CD8-positive, alpha-beta memory T cell (primary cell): ENCODE measurements at regions not wholly inside any gene's neighbourhood (a gene's known extent, or its start where the extent isn't known, plus 50 kb on each side); places are given as distances from the start of the nearest gene placed in this dataset.

Experiments used
- CTCF ChIA-PET: fragments of 350-600 bp; sonication (Branson Sonifier 250); formaldehyde crosslinking; loops from one replicate; lab custom pipeline; 2021; ENCODE audit warnings: antibody characterized with exemption; lab: Charles Lee
- POLR2A ChIA-PET: fragments of 350-600 bp; sonication (Branson Sonifier 250); formaldehyde crosslinking; loops from one replicate; lab custom pipeline; 2021; ENCODE audit warnings: antibody characterized with exemption; lab: Charles Lee
- DNase-seq, 5 donors: peaks; one replicate each; pipeline versions ENCODE4 v3.0.0 to v3.0.0-alpha.2; 2020 to 2022; ENCODE audit warnings: mixed read lengths in 1 of 5
- H3K27ac ChIP-seq: one replicate; pipeline ENCODE4 v1.7.0; 2013; ENCODE audit warnings: low read depth, mild to moderate bottlenecking, low read length, moderate library complexity
- H3K27me3 ChIP-seq: 2 replicates; pipeline ENCODE4 v1.7.0; 2013; ENCODE audit warnings: low read length, mild to moderate bottlenecking; ENCODE audit not compliant: insufficient read depth, poor library complexity, severe bottlenecking
- H3K36me3 ChIP-seq: 2 replicates; pipeline ENCODE4 v1.7.0; 2013; ENCODE audit warnings: mild to moderate bottlenecking, low read length, moderate library complexity; ENCODE audit not compliant: insufficient read depth
- H3K4me1 ChIP-seq: 2 replicates; pipeline ENCODE4 v1.7.0; 2013; ENCODE audit warnings: mild to moderate bottlenecking, low read length, moderate library complexity; ENCODE audit not compliant: insufficient read depth
- H3K4me3 ChIP-seq: 2 replicates; pipeline ENCODE4 v1.7.0; 2013; ENCODE audit warnings: mild to moderate bottlenecking, low read length
- H3K9me3 ChIP-seq: 2 replicates; pipeline ENCODE4 v1.7.0; 2013; ENCODE audit warnings: mild to moderate bottlenecking, low read length
- H3K27ac Mint-ChIP-seq, 8 donors: one replicate each; pipeline ENCODE4 v1.8.0; 2020 to 2021; ENCODE audit warnings: mixed read lengths in 8 of 8, mild to moderate bottlenecking in 6 of 8, inconsistent platforms in 3 of 8, moderate library complexity in 3 of 8
- H3K27me3 Mint-ChIP-seq, 2 donors: one replicate each; pipeline ENCODE4 v1.8.0; 2020 to 2021; ENCODE audit warnings: mixed read lengths in 2 of 2, mild to moderate bottlenecking in 1 of 2, moderate library complexity in 1 of 2
- H3K36me3 Mint-ChIP-seq, 3 donors: one replicate each; pipeline ENCODE4 v1.8.0; 2020 to 2021; ENCODE audit warnings: mixed read lengths in 3 of 3, inconsistent platforms in 1 of 3, mild to moderate bottlenecking in 1 of 3
- H3K4me1 Mint-ChIP-seq, 3 donors: one replicate each; pipeline ENCODE4 v1.8.0; 2020 to 2021; ENCODE audit warnings: mixed read lengths in 3 of 3, inconsistent platforms in 1 of 3, mild to moderate bottlenecking in 1 of 3
- H3K4me3 Mint-ChIP-seq, 7 donors: one replicate each; pipeline ENCODE4 v1.8.0; 2020 to 2021; ENCODE audit warnings: mixed read lengths in 7 of 7, mild to moderate bottlenecking in 6 of 7, moderate library complexity in 4 of 7, inconsistent platforms in 2 of 7
- H3K9me3 Mint-ChIP-seq, 5 donors: one replicate each; pipeline ENCODE4 v1.8.0; 2020 to 2022; ENCODE audit warnings: mixed read lengths in 5 of 5, mild to moderate bottlenecking in 3 of 5, moderate library complexity in 2 of 5, inconsistent platforms in 1 of 5

DNA sequence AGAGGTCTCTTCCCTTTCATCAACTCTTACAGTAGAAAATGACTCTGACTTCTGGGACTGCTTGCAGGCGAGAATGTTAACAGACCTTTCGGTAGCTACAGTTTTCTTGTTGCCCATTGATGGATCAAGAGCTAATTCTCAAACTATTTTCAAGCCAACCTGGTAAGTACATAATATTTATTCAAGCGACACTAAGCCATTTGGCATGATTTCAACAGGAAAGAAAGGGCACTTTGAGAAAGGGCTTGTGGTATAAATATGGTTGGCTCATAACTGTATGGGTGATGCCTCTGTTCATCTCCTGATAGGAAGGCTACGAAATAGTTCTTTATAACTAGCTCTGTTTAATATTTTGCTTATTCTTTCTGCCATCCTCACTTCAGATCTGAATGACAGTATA is 196.2 kb upstream of the CNTN4 start:
- no peaks in the 10 kb centered on the region for H3K9me3 ChIP-seq
- H3K4me3 Mint-ChIP-seq: no peak overlapping the region
- POLR2A ChIA-PET: no interaction called here
- no peak overlapping the region for H3K27ac Mint-ChIP-seq
- no peak overlapping the region for H3K4me3 ChIP-seq
- no peaks in the 10 kb centered on the region for H3K27me3 Mint-ChIP-seq
- H3K4me1 Mint-ChIP-seq: no peaks in the 10 kb centered on the region
- no peak for DNase-seq
- CTCF ChIA-PET: no interaction called here
- no peaks in the 10 kb centered on the region for H3K27me3 ChIP-seq
- no peaks in the 10 kb centered on the region for H3K4me1 ChIP-seq
- H3K36me3 ChIP-seq: no peaks in the 10 kb centered on the region
- peaks cover 1 to 13% (median 5%) of the 10 kb centered on the region in 5 donors for H3K9me3 Mint-ChIP-seq
- H3K27ac ChIP-seq: no peak overlapping the region
- H3K36me3 Mint-ChIP-seq: peaks cover 0 to 2% (median 0%) of the 10 kb centered on the region in 3 donors

DNA sequence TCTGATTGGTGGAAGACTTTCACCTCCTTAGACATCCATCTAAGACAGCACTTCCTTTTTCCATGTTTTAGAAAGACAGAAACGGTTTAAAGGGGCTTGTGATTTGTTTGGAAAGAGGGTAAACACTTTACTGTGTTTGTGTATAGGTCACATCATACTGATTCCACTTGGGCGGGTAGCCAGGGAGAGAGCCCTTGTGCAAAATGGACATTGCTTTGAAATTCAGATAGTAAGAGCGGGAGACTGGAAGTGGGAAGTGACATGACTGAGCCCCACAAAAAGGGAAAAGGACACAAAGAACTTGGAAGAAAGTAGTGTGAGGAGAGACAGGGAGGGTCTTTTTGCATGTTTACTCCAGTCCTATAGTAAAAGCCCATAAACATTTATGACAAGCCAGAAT is 195.6 kb upstream of the CNTN4 start:
- Histone ChIP-seq H3K4me3 (no peak overlapping the region), H3K36me3 (no peaks in the 10 kb centered on the region), H3K9me3 (no peaks in the 10 kb centered on the region), H3K27me3 (no peaks in the 10 kb centered on the region), H3K4me1 (no peaks in the 10 kb centered on the region), H3K27ac (no peak overlapping the region)
- POLR2A ChIA-PET: no interaction called here
- peaks cover 3 to 13% (median 5%) of the 10 kb centered on the region in 5 donors for H3K9me3 Mint-ChIP-seq
- no peak for DNase-seq
- H3K36me3 Mint-ChIP-seq: peaks cover 0 to 2% (median 0%) of the 10 kb centered on the region in 3 donors
- H3K4me1 Mint-ChIP-seq: no peaks in the 10 kb centered on the region
- CTCF ChIA-PET: no interaction called here
- no peaks in the 10 kb centered on the region for H3K27me3 Mint-ChIP-seq
- H3K4me3 Mint-ChIP-seq: no peak overlapping the region
- H3K27ac Mint-ChIP-seq: no peak overlapping the region

DNA sequence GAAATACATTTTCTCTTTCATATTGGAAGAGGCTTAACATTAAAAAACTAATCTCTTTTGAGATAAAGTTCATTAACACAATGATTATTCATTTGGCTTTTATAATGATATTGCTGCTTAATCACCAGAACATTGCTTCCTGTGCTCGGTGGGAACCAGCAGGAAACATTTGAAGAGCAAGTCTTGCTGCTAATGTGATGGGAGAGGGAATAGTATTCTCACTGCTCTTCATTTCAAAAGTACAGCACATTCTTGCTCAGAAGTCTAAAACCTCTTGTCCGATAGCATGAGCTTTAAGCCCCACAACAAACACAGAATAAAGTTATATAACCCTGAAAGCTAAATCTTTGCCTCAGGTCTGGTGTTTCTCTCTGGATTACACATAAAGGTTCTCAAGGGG is 190.8 kb upstream of the CNTN4 start:
- Mint-ChIP-seq H3K9me3 (peaks cover 2 to 12% (median 5%) of the 10 kb centered on the region in 5 donors), H3K36me3 (no peaks in the 10 kb centered on the region), H3K4me3 (no peak overlapping the region), H3K27me3 (no peaks in the 10 kb centered on the region), H3K4me1 (no peaks in the 10 kb centered on the region), H3K27ac (no peak overlapping the region)
- Histone ChIP-seq H3K27ac (no peak overlapping the region), H3K4me1 (no peaks in the 10 kb centered on the region), H3K9me3 (no peaks in the 10 kb centered on the region), H3K27me3 (no peaks in the 10 kb centered on the region), H3K36me3 (no peaks in the 10 kb centered on the region), H3K4me3 (no peak overlapping the region)
- DNase-seq: no peak
- ChIA-PET CTCF (no interaction called here), POLR2A (no interaction called here)

DNA sequence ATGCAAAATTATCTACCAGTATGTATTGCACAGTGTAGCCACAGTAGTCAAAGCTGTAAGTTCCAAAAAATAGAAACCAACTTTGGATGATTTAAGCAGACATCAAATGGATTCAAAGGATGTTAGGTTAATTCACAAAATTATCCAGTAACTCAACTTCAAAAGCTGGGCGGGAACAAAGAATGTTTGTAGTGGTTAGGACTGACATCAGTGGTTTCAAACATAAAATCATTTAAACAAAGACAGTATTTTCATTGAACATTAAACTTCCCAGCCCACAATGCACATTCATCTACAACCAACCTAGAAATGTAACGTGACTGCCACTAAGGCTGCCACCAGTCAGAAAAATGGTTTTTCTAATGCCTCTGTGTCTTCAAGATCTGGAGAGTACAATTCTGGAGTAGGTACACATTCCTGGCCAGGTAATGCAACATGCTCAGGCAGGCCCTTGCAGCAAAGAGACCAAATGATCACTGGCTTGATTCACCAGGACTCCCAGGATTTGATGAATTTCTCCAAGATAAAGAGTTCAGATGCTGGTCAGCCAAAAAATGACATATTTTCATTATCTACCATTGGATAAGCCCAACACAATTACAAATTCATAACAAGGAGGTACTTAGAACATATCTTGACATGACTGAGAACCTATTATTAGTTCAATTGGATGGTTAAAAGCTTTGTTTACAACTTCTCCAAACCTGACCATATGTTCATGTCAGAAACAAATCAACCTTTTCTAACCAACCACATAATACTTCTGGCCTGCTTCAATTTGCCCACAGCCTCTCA is 189.8 kb upstream of the CNTN4 start:
- no peak overlapping the region for H3K27ac Mint-ChIP-seq
- no peaks in the 10 kb centered on the region for H3K36me3 Mint-ChIP-seq
- H3K9me3 Mint-ChIP-seq: peaks cover 2 to 10% (median 5%) of the 10 kb centered on the region in 5 donors
- CTCF ChIA-PET: no interaction called here
- DNase-seq: no peak
- no peaks in the 10 kb centered on the region for H3K4me1 Mint-ChIP-seq
- Histone ChIP-seq H3K27ac (no peak overlapping the region), H3K36me3 (no peaks in the 10 kb centered on the region), H3K4me3 (no peak overlapping the region), H3K27me3 (no peaks in the 10 kb centered on the region), H3K9me3 (no peaks in the 10 kb centered on the region), H3K4me1 (no peaks in the 10 kb centered on the region)
- POLR2A ChIA-PET: no interaction called here
- H3K27me3 Mint-ChIP-seq: no peaks in the 10 kb centered on the region
- no peak overlapping the region for H3K4me3 Mint-ChIP-seq

DNA sequence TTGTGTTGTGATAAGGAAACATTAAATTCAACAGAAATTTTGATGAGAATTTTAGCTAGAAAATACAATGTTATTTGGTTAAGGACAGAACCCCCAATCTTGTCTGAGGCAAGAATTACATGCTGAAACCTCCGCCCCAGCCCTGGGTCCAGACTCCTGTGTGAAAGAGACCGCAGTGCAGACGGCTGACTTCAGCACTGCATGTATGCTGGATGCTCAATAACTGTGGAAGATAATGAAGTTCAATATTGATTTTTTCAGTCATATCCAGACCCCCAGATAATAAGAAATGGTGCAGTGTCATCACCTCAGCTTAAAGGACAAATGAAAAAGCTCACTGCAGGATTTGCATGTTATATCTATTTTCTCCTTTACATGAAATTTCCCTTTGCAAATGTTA is 188.3 kb upstream of the CNTN4 start:
- no peaks in the 10 kb centered on the region for H3K4me1 ChIP-seq
- POLR2A ChIA-PET: no interaction called here
- no peaks in the 10 kb centered on the region for H3K36me3 ChIP-seq
- CTCF ChIA-PET: no interaction called here
- no peaks in the 10 kb centered on the region for H3K27me3 ChIP-seq
- no peak overlapping the region for H3K4me3 Mint-ChIP-seq
- no peaks in the 10 kb centered on the region for H3K9me3 ChIP-seq
- H3K4me1 Mint-ChIP-seq: no peaks in the 10 kb centered on the region
- no peak overlapping the region for H3K27ac ChIP-seq
- H3K9me3 Mint-ChIP-seq: peaks cover 2 to 10% (median 6%) of the 10 kb centered on the region in 5 donors
- no peak overlapping the region for H3K27ac Mint-ChIP-seq
- DNase-seq: no peak
- H3K4me3 ChIP-seq: no peak overlapping the region
- H3K36me3 Mint-ChIP-seq: no peaks in the 10 kb centered on the region
- H3K27me3 Mint-ChIP-seq: no peaks in the 10 kb centered on the region

DNA sequence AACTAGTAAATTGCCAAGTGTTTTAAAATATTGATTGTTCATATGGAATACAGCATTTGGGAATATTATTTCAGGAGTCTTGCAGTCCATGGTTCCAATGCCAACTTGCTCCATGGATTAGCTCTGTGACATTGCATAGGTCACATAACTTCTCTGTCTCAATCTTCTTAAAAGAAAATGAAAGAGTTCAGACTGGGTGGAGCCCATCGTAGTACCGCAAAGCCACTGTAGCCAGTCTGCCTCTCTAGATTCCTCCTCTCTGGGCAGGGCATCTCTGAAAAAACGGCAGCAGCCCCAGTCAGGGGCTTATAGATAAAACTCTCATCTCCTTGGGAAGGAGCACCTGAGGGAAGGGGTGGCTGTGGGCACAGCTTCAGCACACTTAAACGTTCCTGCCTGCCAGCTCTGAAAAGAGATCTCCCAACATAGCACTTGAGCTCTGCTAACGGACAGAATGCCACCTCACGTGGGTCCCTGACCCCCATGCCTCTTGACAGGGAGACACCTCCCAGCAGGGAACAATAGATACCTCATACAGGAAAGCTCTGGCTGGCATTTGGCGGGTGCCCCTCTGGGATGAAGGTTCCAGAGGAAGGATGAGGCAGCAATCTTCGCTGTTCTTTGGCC is 168.8 kb upstream of the CNTN4 start:
- DNase-seq: no peak
- Mint-ChIP-seq H3K36me3 (no peaks in the 10 kb centered on the region), H3K27ac (no peak overlapping the region), H3K4me1 (no peaks in the 10 kb centered on the region), H3K4me3 (peak overlapping the region in 1 of 7 donors; percentile 11), H3K27me3 (no peaks in the 10 kb centered on the region), H3K9me3 (peaks cover 3 to 16% (median 6%) of the 10 kb centered on the region in 5 donors)
- Histone ChIP-seq H3K27ac (no peak overlapping the region), H3K4me3 (no peak overlapping the region), H3K27me3 (no peaks in the 10 kb centered on the region), H3K36me3 (no peaks in the 10 kb centered on the region), H3K4me1 (no peaks in the 10 kb centered on the region), H3K9me3 (no peaks in the 10 kb centered on the region)
- ChIA-PET POLR2A (no interaction called here), CTCF (no interaction called here)

DNA sequence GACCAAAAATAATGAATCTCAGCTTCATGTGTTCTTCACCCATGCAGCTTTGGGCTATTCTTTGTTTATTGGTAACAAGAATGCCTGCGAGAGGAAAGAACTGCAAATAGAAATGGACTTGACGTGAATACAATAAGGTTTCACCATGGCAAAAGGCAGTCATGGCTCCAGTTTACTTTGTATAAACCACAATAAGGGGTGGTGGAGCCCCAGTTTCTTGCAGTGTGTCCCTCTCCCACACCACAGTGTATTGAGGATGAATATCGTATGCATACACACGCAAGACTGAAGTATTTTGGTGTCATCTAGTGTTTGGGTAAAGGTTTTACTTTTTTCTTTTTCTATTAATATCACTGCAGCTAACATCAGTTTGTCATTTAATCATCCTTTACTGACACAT is 159.7 kb upstream of the CNTN4 start:
- Mint-ChIP-seq H3K9me3 (peaks cover 0 to 7% (median 4%) of the 10 kb centered on the region in 5 donors), H3K4me3 (no peak overlapping the region), H3K27ac (no peak overlapping the region), H3K27me3 (no peaks in the 10 kb centered on the region), H3K36me3 (no peaks in the 10 kb centered on the region), H3K4me1 (no peaks in the 10 kb centered on the region)
- Histone ChIP-seq H3K27ac (no peak overlapping the region), H3K4me3 (no peak overlapping the region), H3K4me1 (no peaks in the 10 kb centered on the region), H3K36me3 (no peaks in the 10 kb centered on the region), H3K27me3 (no peaks in the 10 kb centered on the region), H3K9me3 (no peaks in the 10 kb centered on the region)
- ChIA-PET CTCF (no interaction called here), POLR2A (no interaction called here)
- DNase-seq: no peak

DNA sequence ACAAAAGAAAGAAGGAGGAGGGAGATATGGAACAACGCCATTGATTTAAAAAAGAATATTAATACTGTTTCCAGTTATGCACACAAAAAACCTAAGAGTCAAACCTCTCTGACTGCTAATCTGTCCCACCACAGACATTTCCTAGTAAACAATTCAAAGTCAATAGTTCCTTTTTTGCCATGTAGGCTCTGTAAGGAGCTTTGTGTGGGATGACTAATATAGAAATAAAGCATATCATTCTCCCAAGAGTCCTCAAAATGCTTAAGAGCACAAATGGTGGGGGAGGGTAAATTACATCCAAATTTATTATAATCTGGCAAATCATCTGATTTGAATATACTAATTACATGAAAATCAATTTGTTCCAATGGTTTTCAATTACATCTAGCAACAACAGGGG is 155.9 kb upstream of the CNTN4 start:
- H3K9me3 ChIP-seq: no peaks in the 10 kb centered on the region
- H3K4me3 Mint-ChIP-seq: no peak overlapping the region
- CTCF ChIA-PET: no interaction called here
- POLR2A ChIA-PET: no interaction called here
- DNase-seq: no peak
- no peak overlapping the region for H3K4me3 ChIP-seq
- H3K4me1 ChIP-seq: no peaks in the 10 kb centered on the region
- no peaks in the 10 kb centered on the region for H3K36me3 ChIP-seq
- peaks cover 0 to 11% (median 4%) of the 10 kb centered on the region in 5 donors for H3K9me3 Mint-ChIP-seq
- no peaks in the 10 kb centered on the region for H3K27me3 ChIP-seq
- H3K27me3 Mint-ChIP-seq: no peaks in the 10 kb centered on the region
- H3K27ac ChIP-seq: no peak overlapping the region
- no peaks in the 10 kb centered on the region for H3K4me1 Mint-ChIP-seq
- H3K27ac Mint-ChIP-seq: no peak overlapping the region
- no peaks in the 10 kb centered on the region for H3K36me3 Mint-ChIP-seq
